Spinal cord (tissue), 10 donors: ENCODE measurements at regions not wholly inside any gene's neighbourhood (a gene's known extent, or its start where the extent isn't known, plus 50 kb on each side); places are given as distances from the start of the nearest gene placed in this dataset. TPM values are rescaled to one million over a fixed set of nuclear protein-coding genes. Genes with fewer than 3 reads are reported as not detected.

Experiments
- DNase-seq, 6 donors: peaks; one replicate each; pipeline versions ENCODE4 v3.0.0 to v3.0.0-alpha.2; 2013 to 2015; ENCODE audit warnings: low spot score in 6 of 6, low read depth in 4 of 6
- H3K27ac ChIP-seq: one replicate; pipeline ENCODE4 v1.5.1; 2013; ENCODE audit warnings: low read depth, low read length, control low read depth
- H3K27me3 ChIP-seq: one replicate; pipeline ENCODE4 v1.6.1; 2013; ENCODE audit warnings: low read length; ENCODE audit not compliant: control insufficient read depth, insufficient read depth
- H3K36me3 ChIP-seq: one replicate; pipeline ENCODE4 v1.6.1; 2013; ENCODE audit warnings: low read length; ENCODE audit not compliant: control insufficient read depth, insufficient read depth
- H3K4me1 ChIP-seq: one replicate; pipeline ENCODE4 v1.6.1; 2013; ENCODE audit warnings: low read length; ENCODE audit not compliant: control insufficient read depth, insufficient read depth
- H3K4me3 ChIP-seq: one replicate; pipeline ENCODE4 v1.5.1; 2013; ENCODE audit warnings: low read depth, low read length, control low read depth
- H3K9me3 ChIP-seq: one replicate; pipeline ENCODE4 v1.6.1; 2013; ENCODE audit warnings: low read length; ENCODE audit not compliant: control insufficient read depth, insufficient read depth
- WGBS: methylation state at CpG from one replicate; pipeline ENCODE4 v1.1.5; 2013; ENCODE audit warnings: missing lambda C conversion rate; ENCODE audit not compliant: insufficient coverage; 5-methylcytosine and 5-hydroxymethylcytosine counted together
- small RNA-seq: library from RNA; depleted of rRNA; stranded (forward); fragments of <200 nt; gene quantifications from one replicate; pipeline ENCODE3, GENCODE V24; 2014; ENCODE audit warnings: low replicate concordance
- donor health status: healthy.

DNA sequence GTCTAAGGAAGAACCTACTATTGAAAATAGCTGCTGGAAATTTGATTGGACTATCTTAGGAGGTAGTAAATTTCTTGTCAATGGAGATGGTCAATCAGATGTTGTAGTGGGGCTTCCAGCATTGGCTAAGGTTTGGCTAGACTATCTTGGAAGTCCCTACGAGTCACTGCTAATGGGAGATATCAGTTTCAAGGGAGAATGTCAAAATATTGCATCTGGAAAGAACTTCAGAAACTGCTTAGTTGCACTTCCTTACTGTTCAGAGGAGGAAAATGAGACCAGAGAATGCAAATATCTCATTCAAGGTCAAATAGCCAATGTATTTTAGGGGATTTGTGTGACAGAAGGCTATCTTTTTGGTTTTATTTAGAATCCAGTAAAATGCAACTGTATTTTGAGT is 53.5 kb upstream of the CCN2 start:
- H3K27ac ChIP-seq: no peak overlapping the region
- WGBS: 100% methylated on average over 1 of the region's 1 CpG

DNA sequence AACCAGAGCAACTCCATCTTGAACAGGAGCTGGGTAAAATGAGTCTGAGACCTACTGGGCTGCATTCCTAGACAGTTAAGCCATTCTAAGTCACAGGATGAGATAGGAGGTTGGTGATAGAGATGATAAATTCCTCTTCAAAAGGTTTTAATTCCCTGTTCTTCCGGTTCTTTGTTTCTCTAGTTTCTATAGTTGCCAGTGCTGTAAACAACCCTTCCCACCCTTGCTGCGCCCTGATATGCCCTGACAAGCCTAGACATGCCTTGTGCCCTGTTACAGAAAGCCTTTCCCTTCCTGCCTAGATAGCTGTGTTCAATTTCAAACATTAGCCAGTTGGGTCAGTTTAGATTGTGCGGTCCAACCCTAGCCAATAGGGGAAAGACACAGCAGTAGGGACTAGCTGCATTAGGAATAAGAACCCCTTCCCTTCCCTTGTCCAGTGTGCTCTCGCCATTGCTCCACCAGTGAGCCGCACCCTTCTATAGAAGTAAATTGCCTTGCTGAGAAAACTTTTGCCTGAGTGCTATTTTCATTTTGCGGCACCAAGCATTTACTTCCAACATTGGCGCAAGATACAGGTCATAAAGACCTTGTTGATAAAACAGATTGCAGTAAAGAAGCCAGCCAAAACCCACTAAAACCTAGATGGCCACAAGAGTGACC is 52.5 kb upstream of the CCN2 start:
- no peaks in the 10 kb centered on the region for H3K36me3 ChIP-seq
- 97% methylated on average over 5 of the region's 7 CpGs for WGBS
- H3K27me3 ChIP-seq: no peaks in the 10 kb centered on the region
- no peak overlapping the region for H3K4me3 ChIP-seq
- H3K4me1 ChIP-seq: no peaks in the 10 kb centered on the region
- no peak overlapping the region for H3K27ac ChIP-seq
- no peaks in the 10 kb centered on the region for H3K9me3 ChIP-seq
- DNase-seq: no peak

More for the DNA sequence above, 53.5 kb upstream of the CCN2 start:
- Histone ChIP-seq H3K4me3 (no peak overlapping the region), H3K36me3 (no peaks in the 10 kb centered on the region), H3K27me3 (no peaks in the 10 kb centered on the region), H3K4me1 (no peaks in the 10 kb centered on the region), H3K9me3 (no peaks in the 10 kb centered on the region)
- DNase-seq: no peak

Small RNA genes in the stretch of these regions (small RNA-seq; reads per million reads assigned to genes)
- not detected for gene MIR548AJ1
